Ishikawa (cell line): ENCODE measurements at regions not wholly inside any gene's neighbourhood (a gene's known extent, or its start where the extent isn't known, plus 50 kb on each side); places are given as distances from the start of the nearest gene placed in this dataset.

Experiments used
- EGR1 ChIP-seq: IDR thresholded peaks from 2 replicates; pipeline ENCODE4 v1.6.1; 2012
- FOXM1 ChIP-seq: IDR thresholded peaks from 2 replicates; pipeline ENCODE4 v1.6.1; 2012; ENCODE audit warnings: low read depth, borderline replicate concordance
- USF1 ChIP-seq: IDR thresholded peaks from 2 replicates; pipeline ENCODE4 v1.6.1; 2012

GRCh38 chr15:36365963-36366362 is 213.5 kb upstream of the CDIN1 start:
- TF ChIP-seq USF1 = no peak
- TF ChIP-seq FOXM1 = no peak
- TF ChIP-seq EGR1 = no peak
